ENCODE measurements at regions not wholly inside any gene's neighbourhood (a gene's known extent, or its start where the extent isn't known, plus 50 kb on each side); places are given as distances from the start of the nearest gene placed in this dataset.

DNA sequence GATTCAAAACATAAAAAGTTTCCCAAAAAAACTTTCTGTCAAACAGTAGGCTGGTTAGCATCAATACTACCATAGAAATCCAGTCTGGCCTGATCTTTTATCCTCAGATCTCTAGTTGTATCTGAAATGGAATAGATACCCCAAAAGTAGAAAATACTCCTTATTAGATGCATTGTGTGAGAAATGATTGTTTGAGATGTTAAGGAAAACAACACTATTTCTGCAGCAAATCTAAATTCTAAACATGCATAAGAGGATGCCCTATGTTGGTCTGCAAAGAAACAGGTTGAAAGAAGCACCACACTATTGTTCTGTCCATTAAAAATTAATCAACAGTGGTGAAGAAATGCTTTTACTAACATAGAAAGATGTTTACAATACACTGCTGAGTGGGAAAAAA is 121.0 kb downstream of the NPY start:
- no peak for TF ChIP-seq POLR2A (IDR thresholded peaks at IDR 0.05; ENCODE audit: low read depth, low read length)
- no peak for FAIRE-seq

DNA sequence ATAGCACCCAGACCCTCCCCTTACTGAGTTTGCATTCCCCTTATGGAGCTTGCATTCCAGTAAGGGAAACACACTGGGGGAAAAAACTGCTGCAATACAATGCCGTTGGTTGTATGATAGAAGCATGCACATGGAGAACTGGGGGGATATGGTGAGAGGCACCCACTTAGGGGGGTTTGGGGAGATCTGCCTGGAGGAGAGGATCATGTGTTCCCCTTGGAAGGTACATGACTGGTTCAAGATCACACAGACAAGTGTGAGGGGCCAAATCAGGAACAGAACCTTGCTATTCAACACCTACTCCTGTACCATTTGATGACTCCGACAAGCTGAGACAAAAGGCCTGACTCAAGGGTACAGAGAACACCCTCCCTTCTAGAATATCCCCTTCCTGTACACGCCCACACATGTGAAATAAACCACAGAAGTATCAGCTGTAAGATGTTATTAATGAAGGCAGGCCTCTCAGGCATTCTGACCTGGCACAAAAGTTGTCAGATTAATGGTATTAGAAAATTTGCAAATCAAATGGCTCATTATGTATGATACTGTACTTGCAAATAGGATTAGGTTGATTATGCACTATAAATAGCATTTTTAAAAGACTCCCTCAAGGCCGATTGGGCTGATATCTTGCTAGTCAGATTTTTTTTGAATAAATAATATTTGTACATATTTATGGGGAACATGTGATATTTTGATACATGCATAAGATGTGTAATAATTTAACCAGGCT is 122.2 kb downstream of the NPY start:
- no peak for DNase-seq (ENCODE audit: insufficient read length, low spot score)
- FAIRE-seq: no peak
- no peak for TF ChIP-seq POLR2A (IDR thresholded peaks at IDR 0.05; ENCODE audit: low read depth, low read length)

More for the DNA sequence above, 121.0 kb downstream of the NPY start:
- DNase-seq (ENCODE audit: insufficient read length, low spot score): no peak

- TF ChIP-seq POLR2A (IDR thresholded peaks at IDR 0.05; ENCODE audit: low read depth, low read length): no peak
- no peak for FAIRE-seq
- DNase-seq (ENCODE audit: insufficient read length, low spot score): no peak
These were observed 122.9 kb downstream of the NPY start for GRCh38 chr7:24406789-24407299.

- no peak for FAIRE-seq
- no peak for DNase-seq (ENCODE audit: insufficient read length, low spot score)
- TF ChIP-seq POLR2A (IDR thresholded peaks at IDR 0.05; ENCODE audit: low read depth, low read length): no peak
These were observed 124.0 kb downstream of the NPY start for GRCh38 chr7:24407965-24408364.

- no peak for TF ChIP-seq POLR2A (IDR thresholded peaks at IDR 0.05; ENCODE audit: low read depth, low read length)
- DNase-seq (ENCODE audit: insufficient read length, low spot score) (no peak), FAIRE-seq (no peak)
These were observed 124.9 kb downstream of the NPY start for GRCh38 chr7:24408798-24409430.

DNA sequence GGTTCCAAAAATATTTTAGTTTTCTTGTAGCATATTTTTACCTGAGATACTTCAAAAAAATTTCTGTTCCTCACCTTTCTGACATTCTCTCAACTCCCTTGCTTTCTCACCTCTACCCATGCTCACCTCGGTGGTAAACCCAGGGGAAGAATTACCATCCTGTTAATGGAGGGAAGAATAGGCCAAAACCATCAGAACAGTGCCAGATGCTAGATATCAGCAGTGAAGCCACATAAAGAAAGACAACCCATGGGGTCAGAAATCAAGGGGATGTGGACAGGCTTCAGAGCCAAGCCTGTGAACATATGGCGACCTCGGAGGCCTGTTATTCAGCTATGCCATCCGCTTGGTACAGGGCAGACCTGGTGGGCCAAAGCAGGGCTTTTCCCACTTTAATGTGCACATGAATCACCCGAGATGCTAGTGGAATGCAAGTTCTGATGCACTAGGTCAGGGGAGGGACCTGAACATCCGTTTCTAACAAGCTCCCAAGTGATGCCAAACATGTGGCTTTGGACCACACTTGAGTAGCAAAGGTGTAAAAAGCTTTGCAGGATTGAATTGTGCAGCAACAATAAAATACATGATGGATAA is 125.5 kb downstream of the NPY start:
- no peak for TF ChIP-seq POLR2A (IDR thresholded peaks at IDR 0.05; ENCODE audit: low read depth, low read length)
- FAIRE-seq: no peak
- DNase-seq (ENCODE audit: insufficient read length, low spot score): no peak

DNA sequence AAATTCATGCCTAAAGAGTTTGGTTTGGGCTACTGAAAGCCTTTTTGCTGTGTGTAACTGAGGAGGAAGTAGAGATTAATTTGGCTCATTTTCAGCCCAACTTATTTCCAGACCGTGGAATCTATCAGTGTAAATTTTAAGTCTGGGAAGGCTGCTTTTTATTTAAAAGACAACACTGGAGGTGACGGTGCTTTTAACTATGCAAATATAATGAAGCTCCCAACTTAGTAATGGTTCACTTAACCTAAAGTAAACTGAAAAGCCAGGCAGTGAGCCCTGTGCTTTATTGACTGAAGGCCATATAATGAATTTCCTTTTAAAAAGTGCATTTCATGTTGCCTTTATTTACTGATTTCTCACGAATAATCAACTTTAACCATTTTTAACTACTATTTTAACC is 127.2 kb downstream of the NPY start:
- TF ChIP-seq POLR2A (IDR thresholded peaks at IDR 0.05; ENCODE audit: low read depth, low read length): no peak
- DNase-seq (ENCODE audit: insufficient read length, low spot score) (no peak), FAIRE-seq (no peak)

- FAIRE-seq (no peak), DNase-seq (ENCODE audit: insufficient read length, low spot score) (no peak)
- TF ChIP-seq POLR2A (IDR thresholded peaks at IDR 0.05; ENCODE audit: low read depth, low read length): no peak
These were observed 133.6 kb downstream of the NPY start for GRCh38 chr7:24417526-24418120.

GRCh38 chr7:24419077-24419476 is 135.1 kb downstream of the NPY start:
- TF ChIP-seq POLR2A (IDR thresholded peaks at IDR 0.05; ENCODE audit: low read depth, low read length): no peak
- no peak for DNase-seq (ENCODE audit: insufficient read length, low spot score)
- FAIRE-seq: peak; percentile 20

DNA sequence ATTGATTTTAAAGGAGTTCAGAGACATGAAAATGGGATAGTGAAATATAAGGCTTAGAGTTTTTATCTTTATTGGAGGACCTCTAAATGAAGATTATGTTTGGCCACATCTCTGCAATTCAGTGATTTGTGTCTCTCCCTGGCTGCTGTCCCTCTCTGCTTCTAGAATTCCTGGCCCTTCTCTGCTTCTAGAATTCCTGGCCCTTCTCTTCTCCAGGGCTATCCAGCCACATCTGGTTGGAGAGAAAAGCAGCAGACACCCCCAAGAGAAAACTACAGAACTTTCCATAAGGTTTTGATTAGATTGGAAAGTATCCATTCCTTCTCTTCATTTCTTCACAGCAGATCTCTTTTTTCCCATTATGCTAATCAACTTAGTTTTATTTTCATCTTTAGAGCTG is 135.5 kb downstream of the NPY start:
- TF ChIP-seq POLR2A (IDR thresholded peaks at IDR 0.05; ENCODE audit: low read depth, low read length): no peak
- DNase-seq (ENCODE audit: insufficient read length, low spot score) (no peak), FAIRE-seq (no peak)

DNA sequence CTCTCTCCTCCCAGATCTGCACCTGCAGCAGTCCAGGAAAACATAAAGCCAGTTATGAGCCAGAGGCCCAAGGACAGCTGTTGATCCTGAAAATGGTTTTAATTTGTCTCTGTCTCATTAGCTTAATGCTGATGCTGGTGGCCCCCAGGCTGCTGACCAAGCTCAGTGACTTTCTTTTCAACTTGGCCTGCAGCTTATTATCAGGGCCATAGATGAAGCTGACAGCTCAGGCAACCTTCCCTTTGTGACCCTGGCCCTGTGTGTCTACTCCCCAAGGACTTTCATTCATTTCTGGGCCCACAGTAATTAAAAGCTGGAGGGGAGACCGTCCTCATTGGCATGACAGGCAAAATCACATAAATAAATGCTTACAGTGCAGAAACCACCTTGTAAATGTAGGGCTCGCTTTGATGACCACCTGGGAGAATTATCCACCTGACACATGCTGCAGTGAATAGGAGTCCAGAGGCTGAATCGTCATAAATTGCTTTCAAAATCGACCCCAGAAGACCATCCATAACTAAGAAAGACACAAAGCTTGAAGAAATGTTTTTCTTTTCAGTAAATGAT is 138.5 kb downstream of the NPY start:
- DNase-seq (ENCODE audit: insufficient read length, low spot score) (no peak), FAIRE-seq (no peak)
- TF ChIP-seq POLR2A (IDR thresholded peaks at IDR 0.05; ENCODE audit: low read depth, low read length): no peak

DNA sequence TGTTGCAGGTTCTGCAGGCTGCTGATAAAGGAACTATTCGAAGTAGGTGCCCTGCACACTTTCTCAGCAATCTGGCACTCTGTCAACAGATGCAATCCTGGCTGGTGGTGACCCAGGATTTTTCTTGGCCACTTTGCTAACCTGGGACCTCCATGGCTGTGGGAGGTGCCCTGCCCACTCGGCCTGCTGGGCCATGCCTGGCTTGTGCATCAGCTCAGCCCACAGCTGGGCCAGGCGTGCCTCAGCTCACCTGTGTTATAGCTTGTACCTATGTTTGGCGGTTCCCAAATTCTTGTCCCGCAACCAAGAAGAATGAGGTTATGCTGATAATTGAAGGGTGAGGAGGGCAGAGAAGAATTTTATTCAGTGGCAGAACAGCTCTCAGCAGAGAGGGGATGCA is 141.7 kb downstream of the NPY start:
- DNase-seq (ENCODE audit: insufficient read length, low spot score) (no peak), FAIRE-seq (no peak)
- no peak for TF ChIP-seq POLR2A (IDR thresholded peaks at IDR 0.05; ENCODE audit: low read depth, low read length)

GRCh38 chr7:24427048-24427447 is 143.1 kb downstream of the NPY start:
- TF ChIP-seq POLR2A (IDR thresholded peaks at IDR 0.05; ENCODE audit: low read depth, low read length): no peak
- FAIRE-seq (no peak), DNase-seq (ENCODE audit: insufficient read length, low spot score) (no peak)

DNA sequence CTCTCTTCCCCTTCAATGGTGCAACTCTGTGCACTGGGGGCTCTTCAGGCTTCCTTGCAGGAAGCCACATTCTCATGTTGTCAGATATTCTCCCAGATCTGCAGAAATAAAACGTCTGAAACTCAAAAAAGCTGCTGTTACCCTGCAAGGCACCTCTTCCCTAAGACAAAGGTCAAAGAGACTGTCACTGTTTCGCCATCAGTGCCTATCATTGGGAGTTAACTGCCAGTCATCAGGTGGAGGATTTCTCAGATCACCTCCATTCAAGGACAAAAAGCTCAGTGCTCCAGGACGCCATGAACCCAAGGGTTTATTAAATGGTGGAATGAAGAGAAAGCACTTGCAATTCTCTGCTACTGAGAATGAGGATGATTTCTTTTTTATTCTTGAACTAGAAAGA is 144.6 kb upstream of the PALS2 start:
- no peak for TF ChIP-seq POLR2A (IDR thresholded peaks at IDR 0.05; ENCODE audit: low read depth, low read length)
- DNase-seq (ENCODE audit: insufficient read length, low spot score): no peak
- FAIRE-seq: no peak

Data from H54 (cell line).